Gastroesophageal sphincter (tissue), 3 donors: ENCODE measurements at regions not wholly inside any gene's neighbourhood (a gene's known extent, or its start where the extent isn't known, plus 50 kb on each side); places are given as distances from the start of the nearest gene placed in this dataset.
"Not testable (repeated sequence)": the region's sequence is repeated elsewhere in the genome, so short reads cannot be mapped to it uniquely, and the experiment has no call there.

Source experiments
- CTCF ChIP-seq, 4 experiments: fragments of 200-600 bp in 2 of 4; fragments of 450-650 bp in 2 of 4; sonication (generic) in 1 of 4; IDR thresholded peaks; one replicate each; pipeline ENCODE4 v1.5.1; 2017 to 2019; ENCODE audit warnings: antibody characterized with exemption in 4 of 4, mild to moderate bottlenecking in 2 of 4, moderate library complexity in 2 of 4
- POLR2A ChIP-seq, 2 donors: fragments of 450-650 bp; IDR thresholded peaks; one replicate each; pipeline ENCODE4 v1.6.1; 2017; ENCODE audit warnings: antibody characterized with exemption in 2 of 2, mild to moderate bottlenecking in 2 of 2, moderate library complexity in 1 of 2

DNA sequence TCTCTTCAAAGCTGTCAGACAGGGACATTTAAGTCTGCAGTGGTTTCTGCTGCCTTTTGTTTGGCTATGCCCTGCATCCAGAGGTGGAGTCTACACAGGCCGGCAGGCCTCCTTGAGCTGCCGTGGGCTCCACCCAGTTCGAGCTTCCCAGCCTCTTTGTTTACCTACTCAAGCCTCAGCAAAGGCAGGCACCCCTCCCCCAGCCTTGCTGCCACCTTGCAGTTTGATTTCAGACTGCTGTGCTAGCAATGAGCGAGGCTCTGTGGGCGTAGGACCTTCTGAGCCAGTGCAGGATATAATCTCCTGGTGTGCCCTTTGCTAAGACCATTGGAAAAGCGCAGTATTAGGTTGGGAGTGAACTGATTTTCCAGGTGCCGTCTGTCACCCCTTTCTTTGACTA, 51.0 kb upstream of the VCAM1 start:
- TF ChIP-seq CTCF, POLR2A (IDR thresholded peaks at IDR 0.05): not testable (repeated sequence)
